PC-9 (cell line): ENCODE measurements at regions not wholly inside any gene's neighbourhood (a gene's known extent, or its start where the extent isn't known, plus 50 kb on each side); places are given as distances from the start of the nearest gene placed in this dataset.

ENCODE experiments used
- CTCF ChIP-seq: fragments of 200-600 bp; sonication (generic); conservative IDR thresholded peaks from 2 replicates; pipeline ENCODE4 v1.6.1; 2017; ENCODE audit warnings: mixed run types, antibody characterized with exemption, mild to moderate bottlenecking, moderate library complexity
- EZH2 ChIP-seq: fragments of 200-600 bp; sonication (generic); IDR thresholded peaks from 2 replicates; pipeline ENCODE4 v1.8.0; 2017; ENCODE audit warnings: antibody characterized with exemption, low read depth

DNA sequence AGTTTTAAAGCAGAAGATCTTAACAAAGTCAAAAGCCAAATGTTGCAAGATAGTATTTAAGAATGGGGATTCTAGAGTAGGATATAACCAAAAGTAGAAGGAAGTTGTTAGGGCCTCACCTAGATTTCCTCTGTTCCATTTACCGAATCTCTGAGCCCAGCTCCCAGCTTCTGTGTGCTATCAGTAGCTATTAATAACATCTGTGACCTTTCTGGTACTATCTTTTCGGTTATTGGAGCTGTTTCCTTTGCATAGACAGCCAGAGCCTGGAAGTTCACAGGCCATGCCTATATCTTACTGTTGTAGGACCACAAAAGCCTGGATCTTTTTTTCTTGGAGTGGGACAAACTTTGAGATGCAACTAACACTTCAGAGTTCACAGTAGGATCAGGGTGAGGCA, 244.2 kb downstream of the PPP1R2C start:
- TF ChIP-seq CTCF: no peak
- no peak for TF ChIP-seq EZH2
